ENCODE measurements at regions not wholly inside any gene's neighbourhood (a gene's known extent, or its start where the extent isn't known, plus 50 kb on each side); places are given as distances from the start of the nearest gene placed in this dataset.

- TF ChIP-seq, protein P1, sequence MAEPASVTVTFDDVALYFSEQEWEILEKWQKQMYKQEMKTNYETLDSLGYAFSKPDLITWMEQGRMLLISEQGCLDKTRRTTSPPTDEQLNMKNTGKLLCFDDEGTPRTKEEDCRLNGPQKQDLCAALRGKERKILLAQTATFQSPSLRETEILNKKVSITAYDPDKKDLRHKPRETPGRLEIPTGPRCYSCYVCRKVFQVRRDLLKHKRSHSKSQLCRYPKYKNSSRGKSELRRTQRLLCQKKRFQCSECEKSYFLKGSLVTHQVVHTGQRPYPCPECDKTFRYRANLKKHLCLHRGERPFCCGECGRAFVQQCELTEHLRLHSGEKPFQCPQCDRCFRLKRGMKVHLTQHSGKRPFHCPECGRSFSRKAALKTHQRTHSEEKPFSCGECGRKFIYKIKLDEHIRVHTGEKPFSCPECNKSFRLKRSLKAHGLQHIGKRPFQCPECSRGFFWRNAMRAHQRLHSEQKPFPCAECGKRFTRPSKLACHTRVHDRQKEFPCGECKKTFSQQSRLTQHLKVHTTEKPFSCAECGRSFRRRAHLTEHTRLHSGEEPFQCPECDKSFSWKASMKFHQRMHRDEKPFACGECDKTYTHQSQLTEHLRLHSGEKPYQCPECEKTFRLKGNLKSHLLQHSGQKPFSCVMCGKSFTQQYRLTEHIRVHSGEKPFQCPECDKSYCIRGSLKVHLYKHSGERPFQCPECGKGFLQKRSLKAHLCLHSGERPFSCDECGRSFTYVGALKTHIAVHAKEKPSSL (CRISPR knock-in tag; conservative IDR thresholded peaks at IDR 0.05): no peak
- TF ChIP-seq, protein P2, sequence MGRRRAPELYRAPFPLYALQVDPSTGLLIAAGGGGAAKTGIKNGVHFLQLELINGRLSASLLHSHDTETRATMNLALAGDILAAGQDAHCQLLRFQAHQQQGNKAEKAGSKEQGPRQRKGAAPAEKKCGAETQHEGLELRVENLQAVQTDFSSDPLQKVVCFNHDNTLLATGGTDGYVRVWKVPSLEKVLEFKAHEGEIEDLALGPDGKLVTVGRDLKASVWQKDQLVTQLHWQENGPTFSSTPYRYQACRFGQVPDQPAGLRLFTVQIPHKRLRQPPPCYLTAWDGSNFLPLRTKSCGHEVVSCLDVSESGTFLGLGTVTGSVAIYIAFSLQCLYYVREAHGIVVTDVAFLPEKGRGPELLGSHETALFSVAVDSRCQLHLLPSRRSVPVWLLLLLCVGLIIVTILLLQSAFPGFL (CRISPR knock-in tag; IDR thresholded peaks at IDR 0.05; ENCODE audit: borderline replicate concordance): no peak
- no peak for TF ChIP-seq TEAD4 (CRISPR knock-in tag; IDR thresholded peaks at IDR 0.05)
- TF ChIP-seq, protein P3, sequence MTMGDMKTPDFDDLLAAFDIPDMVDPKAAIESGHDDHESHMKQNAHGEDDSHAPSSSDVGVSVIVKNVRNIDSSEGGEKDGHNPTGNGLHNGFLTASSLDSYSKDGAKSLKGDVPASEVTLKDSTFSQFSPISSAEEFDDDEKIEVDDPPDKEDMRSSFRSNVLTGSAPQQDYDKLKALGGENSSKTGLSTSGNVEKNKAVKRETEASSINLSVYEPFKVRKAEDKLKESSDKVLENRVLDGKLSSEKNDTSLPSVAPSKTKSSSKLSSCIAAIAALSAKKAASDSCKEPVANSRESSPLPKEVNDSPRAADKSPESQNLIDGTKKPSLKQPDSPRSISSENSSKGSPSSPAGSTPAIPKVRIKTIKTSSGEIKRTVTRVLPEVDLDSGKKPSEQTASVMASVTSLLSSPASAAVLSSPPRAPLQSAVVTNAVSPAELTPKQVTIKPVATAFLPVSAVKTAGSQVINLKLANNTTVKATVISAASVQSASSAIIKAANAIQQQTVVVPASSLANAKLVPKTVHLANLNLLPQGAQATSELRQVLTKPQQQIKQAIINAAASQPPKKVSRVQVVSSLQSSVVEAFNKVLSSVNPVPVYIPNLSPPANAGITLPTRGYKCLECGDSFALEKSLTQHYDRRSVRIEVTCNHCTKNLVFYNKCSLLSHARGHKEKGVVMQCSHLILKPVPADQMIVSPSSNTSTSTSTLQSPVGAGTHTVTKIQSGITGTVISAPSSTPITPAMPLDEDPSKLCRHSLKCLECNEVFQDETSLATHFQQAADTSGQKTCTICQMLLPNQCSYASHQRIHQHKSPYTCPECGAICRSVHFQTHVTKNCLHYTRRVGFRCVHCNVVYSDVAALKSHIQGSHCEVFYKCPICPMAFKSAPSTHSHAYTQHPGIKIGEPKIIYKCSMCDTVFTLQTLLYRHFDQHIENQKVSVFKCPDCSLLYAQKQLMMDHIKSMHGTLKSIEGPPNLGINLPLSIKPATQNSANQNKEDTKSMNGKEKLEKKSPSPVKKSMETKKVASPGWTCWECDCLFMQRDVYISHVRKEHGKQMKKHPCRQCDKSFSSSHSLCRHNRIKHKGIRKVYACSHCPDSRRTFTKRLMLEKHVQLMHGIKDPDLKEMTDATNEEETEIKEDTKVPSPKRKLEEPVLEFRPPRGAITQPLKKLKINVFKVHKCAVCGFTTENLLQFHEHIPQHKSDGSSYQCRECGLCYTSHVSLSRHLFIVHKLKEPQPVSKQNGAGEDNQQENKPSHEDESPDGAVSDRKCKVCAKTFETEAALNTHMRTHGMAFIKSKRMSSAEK (CRISPR knock-in tag; IDR thresholded peaks at IDR 0.05; ENCODE audit: borderline replicate concordance): no peak
- TF ChIP-seq ESRRA (CRISPR knock-in tag; IDR thresholded peaks at IDR 0.05; ENCODE audit: borderline replicate concordance): no peak
- no peak for TF ChIP-seq SOX15 (CRISPR knock-in tag; IDR thresholded peaks at IDR 0.05)
- TF ChIP-seq, protein P4, sequence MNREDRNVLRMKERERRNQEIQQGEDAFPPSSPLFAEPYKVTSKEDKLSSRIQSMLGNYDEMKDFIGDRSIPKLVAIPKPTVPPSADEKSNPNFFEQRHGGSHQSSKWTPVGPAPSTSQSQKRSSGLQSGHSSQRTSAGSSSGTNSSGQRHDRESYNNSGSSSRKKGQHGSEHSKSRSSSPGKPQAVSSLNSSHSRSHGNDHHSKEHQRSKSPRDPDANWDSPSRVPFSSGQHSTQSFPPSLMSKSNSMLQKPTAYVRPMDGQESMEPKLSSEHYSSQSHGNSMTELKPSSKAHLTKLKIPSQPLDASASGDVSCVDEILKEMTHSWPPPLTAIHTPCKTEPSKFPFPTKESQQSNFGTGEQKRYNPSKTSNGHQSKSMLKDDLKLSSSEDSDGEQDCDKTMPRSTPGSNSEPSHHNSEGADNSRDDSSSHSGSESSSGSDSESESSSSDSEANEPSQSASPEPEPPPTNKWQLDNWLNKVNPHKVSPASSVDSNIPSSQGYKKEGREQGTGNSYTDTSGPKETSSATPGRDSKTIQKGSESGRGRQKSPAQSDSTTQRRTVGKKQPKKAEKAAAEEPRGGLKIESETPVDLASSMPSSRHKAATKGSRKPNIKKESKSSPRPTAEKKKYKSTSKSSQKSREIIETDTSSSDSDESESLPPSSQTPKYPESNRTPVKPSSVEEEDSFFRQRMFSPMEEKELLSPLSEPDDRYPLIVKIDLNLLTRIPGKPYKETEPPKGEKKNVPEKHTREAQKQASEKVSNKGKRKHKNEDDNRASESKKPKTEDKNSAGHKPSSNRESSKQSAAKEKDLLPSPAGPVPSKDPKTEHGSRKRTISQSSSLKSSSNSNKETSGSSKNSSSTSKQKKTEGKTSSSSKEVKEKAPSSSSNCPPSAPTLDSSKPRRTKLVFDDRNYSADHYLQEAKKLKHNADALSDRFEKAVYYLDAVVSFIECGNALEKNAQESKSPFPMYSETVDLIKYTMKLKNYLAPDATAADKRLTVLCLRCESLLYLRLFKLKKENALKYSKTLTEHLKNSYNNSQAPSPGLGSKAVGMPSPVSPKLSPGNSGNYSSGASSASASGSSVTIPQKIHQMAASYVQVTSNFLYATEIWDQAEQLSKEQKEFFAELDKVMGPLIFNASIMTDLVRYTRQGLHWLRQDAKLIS (CRISPR knock-in tag; IDR thresholded peaks at IDR 0.05; ENCODE audit: borderline replicate concordance): no peak
- TF ChIP-seq ZNF512 (CRISPR knock-in tag; IDR thresholded peaks at IDR 0.05; ENCODE audit: borderline replicate concordance): no peak
Measured at GRCh38 chr5:8615142-8615858, 746.4 kb downstream of the MTRR start (continued).

DNA sequence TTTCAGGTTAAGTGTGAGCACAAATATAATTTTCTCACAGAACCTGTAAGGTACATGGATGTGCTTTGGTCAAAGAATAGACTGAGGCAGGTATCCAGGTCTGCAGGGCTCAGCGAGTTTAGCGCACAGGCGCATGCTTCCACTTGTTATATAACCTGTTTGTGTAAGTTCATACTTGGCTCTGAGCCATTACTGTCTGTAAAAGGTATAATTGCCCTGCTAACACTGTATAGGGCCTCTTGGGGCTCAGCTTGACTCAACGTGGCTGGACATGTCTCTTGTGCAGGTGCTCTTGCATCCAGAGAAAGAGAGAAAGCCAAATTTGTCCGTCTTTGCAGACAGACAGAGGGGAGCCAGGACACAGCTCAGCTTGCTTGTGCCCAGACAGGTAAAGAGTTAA lies 759.6 kb downstream of the MTRR start:
- ATAC-seq (no peak), DNase-seq (ENCODE audit: low spot score) (no peak)
- Mint-ChIP-seq H3K9me3 (peaks cover 7% of the 10 kb centered on the region; the same call in 1 of the 2 replicates), H3K27ac (no peak overlapping the region), H3K27me3 (ENCODE audit: low read depth) (no peaks in the 10 kb centered on the region), H3K4me3 (no peak overlapping the region), H3K36me3 (no peaks in the 10 kb centered on the region), H3K4me1 (peaks cover 3% of the 10 kb centered on the region)
- ChIA-PET CTCF (no interaction called here), POLR2A (no interaction called here)
- TF ChIP-seq ZNF512 (CRISPR knock-in tag; IDR thresholded peaks at IDR 0.05; ENCODE audit: borderline replicate concordance) (no peak), ZBTB21 (CRISPR knock-in tag; IDR thresholded peaks at IDR 0.05; ENCODE audit: borderline replicate concordance) (no peak), TEAD1 (CRISPR knock-in tag; IDR thresholded peaks at IDR 0.05) (no peak), RELA (CRISPR knock-in tag; IDR thresholded peaks at IDR 0.05; ENCODE audit: borderline replicate concordance) (no peak), ZNF416 (CRISPR knock-in tag; IDR thresholded peaks at IDR 0.05) (no peak), KAT7 (CRISPR knock-in tag; IDR thresholded peaks at IDR 0.05; ENCODE audit: borderline replicate concordance) (no peak)
- TF ChIP-seq, protein P3 (CRISPR knock-in tag; IDR thresholded peaks at IDR 0.05; ENCODE audit: borderline replicate concordance): no peak
